ENCODE measurements at regions not wholly inside any gene's neighbourhood (a gene's known extent, or its start where the extent isn't known, plus 50 kb on each side); places are given as distances from the start of the nearest gene placed in this dataset.

GRCh38 chr14:97230051-97230450 lies 432.9 kb downstream of the VRK1 start:
- DNase-seq (no peak), ATAC-seq (no peak)
- Histone ChIP-seq H3K4me1 (ENCODE audit: control insufficient read depth, insufficient read depth, low read length) (no peaks in the 10 kb centered on the region), H3K4me3 (ENCODE audit: low read length) (no peak overlapping the region), H3K27me3 (ENCODE audit: control insufficient read depth, insufficient read depth) (no peaks in the 10 kb centered on the region), H3K9me3 (ENCODE audit: control insufficient read depth, low read length) (no peaks in the 10 kb centered on the region), H3K27ac (ENCODE audit: low read length) (no peak overlapping the region)
- 83% methylated on average over 8 of the region's 8 CpGs for WGBS
- intact Hi-C loops (cut with DNase I), result no loop called here

- no peak overlapping the region for H3K4me3 ChIP-seq (ENCODE audit: low read length)
- no peaks in the 10 kb centered on the region for H3K9me3 ChIP-seq (ENCODE audit: control insufficient read depth, low read length)
- no peaks in the 10 kb centered on the region for H3K4me1 ChIP-seq (ENCODE audit: control insufficient read depth, insufficient read depth, low read length)
- DNase-seq (no peak), ATAC-seq (no peak)
- WGBS, result 75% methylated on average over 9 of the region's 9 CpGs
- intact Hi-C loops (cut with DNase I), result no loop called here
- H3K27me3 ChIP-seq (ENCODE audit: control insufficient read depth, insufficient read depth), result no peaks in the 10 kb centered on the region
- no peak overlapping the region for H3K27ac ChIP-seq (ENCODE audit: low read length)
Measured at GRCh38 chr14:97233319-97233985, 436.3 kb downstream of the VRK1 start.

- H3K9me3 ChIP-seq (ENCODE audit: control insufficient read depth, low read length), result no peaks in the 10 kb centered on the region
- 84% methylated on average over 7 of the region's 7 CpGs for WGBS
- ATAC-seq, result no peak
- H3K4me3 ChIP-seq (ENCODE audit: low read length), result no peak overlapping the region
- intact Hi-C loops (cut with DNase I), result no loop called here
- no peaks in the 10 kb centered on the region for H3K4me1 ChIP-seq (ENCODE audit: control insufficient read depth, insufficient read depth, low read length)
- H3K27ac ChIP-seq (ENCODE audit: low read length), result no peak overlapping the region
- peak in 1 of 3 donors; percentile 16 for DNase-seq
- no peaks in the 10 kb centered on the region for H3K27me3 ChIP-seq (ENCODE audit: control insufficient read depth, insufficient read depth)
Measured at GRCh38 chr14:97246648-97247047, 449.5 kb downstream of the VRK1 start.

- intact Hi-C loops (cut with DNase I), result no loop called here
- WGBS, result 81% methylated on average over 5 of the region's 5 CpGs
- Histone ChIP-seq H3K9me3 (ENCODE audit: control insufficient read depth, low read length) (peaks cover 3% of the 10 kb centered on the region), H3K4me1 (ENCODE audit: control insufficient read depth, insufficient read depth, low read length) (no peaks in the 10 kb centered on the region), H3K4me3 (ENCODE audit: low read length) (no peak overlapping the region), H3K27ac (ENCODE audit: low read length) (no peak overlapping the region), H3K27me3 (ENCODE audit: control insufficient read depth, insufficient read depth) (no peaks in the 10 kb centered on the region)
- DNase-seq (peak in 1 of 3 donors; percentile 26), ATAC-seq (no peak)
Measured at GRCh38 chr14:97248973-97249372, 451.8 kb downstream of the VRK1 start.

GRCh38 chr14:97250931-97251330 lies 453.7 kb downstream of the VRK1 start:
- ATAC-seq (no peak), DNase-seq (no peak)
- intact Hi-C loops (cut with DNase I), result no loop called here
- Histone ChIP-seq H3K27ac (ENCODE audit: low read length) (no peak overlapping the region), H3K27me3 (ENCODE audit: control insufficient read depth, insufficient read depth) (no peaks in the 10 kb centered on the region), H3K4me3 (ENCODE audit: low read length) (no peak overlapping the region), H3K9me3 (ENCODE audit: control insufficient read depth, low read length) (peaks cover 3% of the 10 kb centered on the region), H3K4me1 (ENCODE audit: control insufficient read depth, insufficient read depth, low read length) (no peaks in the 10 kb centered on the region)
- 76% methylated on average over 5 of the region's 5 CpGs for WGBS

GRCh38 chr14:97251491-97252155 lies 454.4 kb downstream of the VRK1 start:
- DNase-seq, result no peak
- ATAC-seq, result no peak
- intact Hi-C loops (cut with DNase I), result no loop called here
- H3K4me1 ChIP-seq (ENCODE audit: control insufficient read depth, insufficient read depth, low read length), result no peaks in the 10 kb centered on the region
- H3K27ac ChIP-seq (ENCODE audit: low read length), result no peak overlapping the region
- H3K27me3 ChIP-seq (ENCODE audit: control insufficient read depth, insufficient read depth), result no peaks in the 10 kb centered on the region
- H3K9me3 ChIP-seq (ENCODE audit: control insufficient read depth, low read length), result peaks cover 3% of the 10 kb centered on the region
- 46% methylated on average over 9 of the region's 9 CpGs for WGBS
- H3K4me3 ChIP-seq (ENCODE audit: low read length), result no peak overlapping the region

- intact Hi-C loops (cut with DNase I), result no loop called here
- WGBS, result 31% methylated on average over 3 of the region's 3 CpGs
- no peak for DNase-seq
Measured at GRCh38 chr14:97253756-97254155, 456.6 kb downstream of the VRK1 start.

GRCh38 chr14:97262336-97262735 lies 465.2 kb downstream of the VRK1 start:
- Histone ChIP-seq H3K27me3 (ENCODE audit: control insufficient read depth, insufficient read depth) (no peaks in the 10 kb centered on the region), H3K9me3 (ENCODE audit: control insufficient read depth, low read length) (no peaks in the 10 kb centered on the region), H3K4me3 (ENCODE audit: low read length) (no peak overlapping the region), H3K27ac (ENCODE audit: low read length) (no peak overlapping the region), H3K4me1 (ENCODE audit: control insufficient read depth, insufficient read depth, low read length) (no peaks in the 10 kb centered on the region)
- 81% methylated on average over 4 of the region's 4 CpGs for WGBS
- no peak for DNase-seq
- no peak for ATAC-seq
- intact Hi-C loops (cut with DNase I), result no loop called here

More at GRCh38 chr14:97253756-97254155, 456.6 kb downstream of the VRK1 start:
- H3K27ac ChIP-seq (ENCODE audit: low read length), result no peak overlapping the region
- no peak for ATAC-seq
- no peak overlapping the region for H3K4me3 ChIP-seq (ENCODE audit: low read length)
- no peaks in the 10 kb centered on the region for H3K27me3 ChIP-seq (ENCODE audit: control insufficient read depth, insufficient read depth)
- peaks cover 3% of the 10 kb centered on the region for H3K9me3 ChIP-seq (ENCODE audit: control insufficient read depth, low read length)
- H3K4me1 ChIP-seq (ENCODE audit: control insufficient read depth, insufficient read depth, low read length), result no peaks in the 10 kb centered on the region

GRCh38 chr14:97264516-97265230 lies 467.5 kb downstream of the VRK1 start:
- WGBS, result 90% methylated on average over 8 of the region's 8 CpGs

GRCh38 chr14:97266653-97267052 lies 469.5 kb downstream of the VRK1 start:
- Histone ChIP-seq H3K9me3 (ENCODE audit: control insufficient read depth, low read length) (no peaks in the 10 kb centered on the region), H3K27me3 (ENCODE audit: control insufficient read depth, insufficient read depth) (no peaks in the 10 kb centered on the region), H3K27ac (ENCODE audit: low read length) (no peak overlapping the region), H3K4me3 (ENCODE audit: low read length) (no peak overlapping the region), H3K4me1 (ENCODE audit: control insufficient read depth, insufficient read depth, low read length) (no peaks in the 10 kb centered on the region)
- intact Hi-C loops (cut with DNase I), result no loop called here
- no peak for DNase-seq
- ATAC-seq, result no peak
- 41% methylated on average over 2 of the region's 2 CpGs for WGBS

More at GRCh38 chr14:97264516-97265230, 467.5 kb downstream of the VRK1 start:
- H3K4me1 ChIP-seq (ENCODE audit: control insufficient read depth, insufficient read depth, low read length), result no peaks in the 10 kb centered on the region
- H3K27me3 ChIP-seq (ENCODE audit: control insufficient read depth, insufficient read depth), result no peaks in the 10 kb centered on the region
- intact Hi-C loops (cut with DNase I), result no loop called here
- H3K27ac ChIP-seq (ENCODE audit: low read length), result no peak overlapping the region
- H3K9me3 ChIP-seq (ENCODE audit: control insufficient read depth, low read length), result no peaks in the 10 kb centered on the region
- no peak overlapping the region for H3K4me3 ChIP-seq (ENCODE audit: low read length)
- DNase-seq (no peak), ATAC-seq (no peak)

GRCh38 chr14:97267509-97267908 lies 470.3 kb downstream of the VRK1 start:
- intact Hi-C loops (cut with DNase I), result no loop called here
- no peaks in the 10 kb centered on the region for H3K27me3 ChIP-seq (ENCODE audit: control insufficient read depth, insufficient read depth)
- ATAC-seq, result no peak

More at GRCh38 chr14:97267509-97267908, 470.3 kb downstream of the VRK1 start:
- no peaks in the 10 kb centered on the region for H3K4me1 ChIP-seq (ENCODE audit: control insufficient read depth, insufficient read depth, low read length)
- H3K27ac ChIP-seq (ENCODE audit: low read length), result no peak overlapping the region
- H3K4me3 ChIP-seq (ENCODE audit: low read length), result no peak overlapping the region
- no peak for DNase-seq
- H3K9me3 ChIP-seq (ENCODE audit: control insufficient read depth, low read length), result no peaks in the 10 kb centered on the region
